Neural progenitor cell (in vitro differentiated cells): ENCODE measurements at regions not wholly inside any gene's neighbourhood (a gene's known extent, or its start where the extent isn't known, plus 50 kb on each side); places are given as distances from the start of the nearest gene placed in this dataset.

Source experiments
- DNase-seq: peaks from one replicate; pipeline ENCODE4 v3.0.0-alpha.2; 2016; ENCODE audit warnings: low spot score
- H2AFZ ChIP-seq: fragments of 200-600 bp; sonication (generic); replicated peaks from 2 replicates; pipeline ENCODE4 v1.6.1; 2016; ENCODE audit warnings: antibody characterized with exemption
- H3F3A ChIP-seq: fragments of 200-600 bp; sonication (generic); 2 replicates; pipeline ENCODE4 v1.6.1; 2016; ENCODE audit warnings: antibody characterized with exemption, low read depth
- H3K27ac ChIP-seq: fragments of 200-600 bp; sonication (generic); 2 replicates; pipeline ENCODE4 v1.5.1; 2016; ENCODE audit warnings: mild to moderate bottlenecking
- H3K27me3 ChIP-seq: fragments of 200-600 bp; sonication (generic); 2 replicates; pipeline ENCODE4 v1.6.1; 2016; ENCODE audit warnings: mild to moderate bottlenecking, moderate library complexity
- H3K36me3 ChIP-seq: fragments of 200-600 bp; sonication (generic); 2 replicates; pipeline ENCODE4 v1.5.1; 2016
- H3K4me1 ChIP-seq: fragments of 200-600 bp; sonication (generic); 2 replicates; pipeline ENCODE4 v1.6.1; 2016; ENCODE audit warnings: mixed run types
- H3K4me2 ChIP-seq: fragments of 200-600 bp; sonication (generic); 2 replicates; pipeline ENCODE4 v1.6.1; 2016
- H3K4me3 ChIP-seq: fragments of 200-600 bp; sonication (generic); 2 replicates; pipeline ENCODE4 v1.5.1; 2016
- H3K79me2 ChIP-seq: fragments of 200-600 bp; sonication (generic); 2 replicates; pipeline ENCODE4 v1.6.1; 2016; ENCODE audit warnings: low read depth
- H3K9ac ChIP-seq: fragments of 200-600 bp; sonication (generic); 2 replicates; pipeline ENCODE4 v1.6.1; 2016
- H3K9me3 ChIP-seq: fragments of 200-600 bp; sonication (generic); 2 replicates; pipeline ENCODE4 v1.5.1; 2016; ENCODE audit warnings: low read depth
- H4K20me1 ChIP-seq: fragments of 200-600 bp; sonication (generic); 2 replicates; pipeline ENCODE4 v1.6.1; 2016; ENCODE audit warnings: low read depth
- H3K27ac Mint-ChIP-seq: 3 replicates; pipeline ENCODE4 v1.8.0; 2021; ENCODE audit warnings: mixed read lengths
- H3K27me3 Mint-ChIP-seq: 2 replicates; pipeline ENCODE4 v1.8.0; 2022; ENCODE audit warnings: low read depth, mild to moderate bottlenecking, inconsistent platforms, moderate library complexity, mixed read lengths; ENCODE audit not compliant: insufficient read depth
- H3K36me3 Mint-ChIP-seq: 3 replicates; pipeline ENCODE4 v1.8.0; 2021; ENCODE audit warnings: mixed read lengths
- H3K4me1 Mint-ChIP-seq: 3 replicates; pipeline ENCODE4 v1.8.0; 2021; ENCODE audit warnings: mixed read lengths
- H3K4me3 Mint-ChIP-seq: 3 replicates; pipeline ENCODE4 v1.8.0; 2021; ENCODE audit warnings: mild to moderate bottlenecking, moderate library complexity, mixed read lengths
- H3K9me3 Mint-ChIP-seq: 3 replicates; pipeline ENCODE4 v1.8.0; 2020; ENCODE audit warnings: mixed read lengths
- EZH2 ChIP-seq: fragments of 200-600 bp; sonication (generic); IDR thresholded peaks from 2 replicates; pipeline ENCODE4 v1.6.1; 2017; ENCODE audit warnings: antibody characterized with exemption, mild to moderate bottlenecking, moderate library complexity
- EZH2phosphoT487 ChIP-seq: fragments of 200-600 bp; sonication (generic); IDR thresholded peaks from 2 replicates; pipeline ENCODE4 v1.6.1; 2017; ENCODE audit warnings: antibody characterized with exemption
- TF ChIP-seq, protein P1 (sequence below): fragments of 200-600 bp; sonication (generic); IDR thresholded peaks from 2 replicates; pipeline ENCODE4 v1.5.1; 2017; ENCODE audit warnings: antibody characterized with exemption, mild to moderate bottlenecking

DNA sequence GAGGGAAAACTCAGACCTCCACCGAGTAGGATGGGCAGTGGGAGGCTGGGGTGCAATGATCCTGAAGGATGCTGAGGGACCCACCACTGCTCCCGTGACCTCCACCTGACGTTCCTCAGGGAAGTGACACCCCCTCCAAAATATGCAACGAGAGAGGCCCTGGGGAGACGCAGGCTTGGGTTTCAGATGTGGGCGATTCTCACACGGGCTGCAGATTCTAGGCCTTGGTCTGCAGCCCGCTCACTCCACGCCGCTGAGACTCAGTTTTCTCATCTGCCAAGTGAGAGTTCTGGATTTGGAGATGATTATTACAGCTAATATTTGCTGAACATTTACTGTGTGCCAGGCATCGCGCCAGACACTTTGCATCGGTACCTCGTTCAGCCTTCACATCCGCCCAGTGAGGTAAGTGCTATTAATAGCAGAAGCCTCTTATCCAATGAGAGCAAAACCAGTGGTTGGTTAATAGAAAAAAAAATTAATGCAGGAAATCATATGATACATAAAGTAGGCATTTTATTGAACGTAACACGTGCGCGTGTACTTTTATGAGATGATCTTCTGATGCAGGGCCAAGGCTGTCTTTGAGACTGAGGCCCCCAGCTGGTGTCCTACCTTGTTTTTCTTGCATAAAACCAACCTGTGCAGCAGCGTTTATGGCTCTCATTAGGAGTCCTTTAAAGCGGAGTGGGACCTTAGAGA is 102.0 kb upstream of the RUNX3 start:
- H3K36me3 ChIP-seq = no peaks in the 10 kb centered on the region
- Mint-ChIP-seq H3K27me3 (peaks cover 4% of the 10 kb centered on the region), H3K27ac (no peak overlapping the region), H3K36me3 (no peaks in the 10 kb centered on the region), H3K9me3 (no peaks in the 10 kb centered on the region), H3K4me3 (no peak overlapping the region), H3K4me1 (peaks cover 2% of the 10 kb centered on the region)
- no peak overlapping the region for H3K4me2 ChIP-seq
- no peak for DNase-seq
- H3K27me3 ChIP-seq = no peaks in the 10 kb centered on the region
- no peak overlapping the region for H3K4me3 ChIP-seq
- no peak overlapping the region for H3K27ac ChIP-seq
- H2AFZ ChIP-seq = no peak overlapping the region
- H3K79me2 ChIP-seq = no peaks in the 10 kb centered on the region
- H3F3A ChIP-seq = peaks cover under 1% of the 10 kb centered on the region
- TF ChIP-seq, protein P1, sequence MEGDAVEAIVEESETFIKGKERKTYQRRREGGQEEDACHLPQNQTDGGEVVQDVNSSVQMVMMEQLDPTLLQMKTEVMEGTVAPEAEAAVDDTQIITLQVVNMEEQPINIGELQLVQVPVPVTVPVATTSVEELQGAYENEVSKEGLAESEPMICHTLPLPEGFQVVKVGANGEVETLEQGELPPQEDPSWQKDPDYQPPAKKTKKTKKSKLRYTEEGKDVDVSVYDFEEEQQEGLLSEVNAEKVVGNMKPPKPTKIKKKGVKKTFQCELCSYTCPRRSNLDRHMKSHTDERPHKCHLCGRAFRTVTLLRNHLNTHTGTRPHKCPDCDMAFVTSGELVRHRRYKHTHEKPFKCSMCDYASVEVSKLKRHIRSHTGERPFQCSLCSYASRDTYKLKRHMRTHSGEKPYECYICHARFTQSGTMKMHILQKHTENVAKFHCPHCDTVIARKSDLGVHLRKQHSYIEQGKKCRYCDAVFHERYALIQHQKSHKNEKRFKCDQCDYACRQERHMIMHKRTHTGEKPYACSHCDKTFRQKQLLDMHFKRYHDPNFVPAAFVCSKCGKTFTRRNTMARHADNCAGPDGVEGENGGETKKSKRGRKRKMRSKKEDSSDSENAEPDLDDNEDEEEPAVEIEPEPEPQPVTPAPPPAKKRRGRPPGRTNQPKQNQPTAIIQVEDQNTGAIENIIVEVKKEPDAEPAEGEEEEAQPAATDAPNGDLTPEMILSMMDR = no peak
- no peak for TF ChIP-seq EZH2phosphoT487
- TF ChIP-seq EZH2 = no peak
- H3K4me1 ChIP-seq = no peaks in the 10 kb centered on the region
- no peak overlapping the region for H3K9ac ChIP-seq
- no peaks in the 10 kb centered on the region for H4K20me1 ChIP-seq
- no peaks in the 10 kb centered on the region for H3K9me3 ChIP-seq

DNA sequence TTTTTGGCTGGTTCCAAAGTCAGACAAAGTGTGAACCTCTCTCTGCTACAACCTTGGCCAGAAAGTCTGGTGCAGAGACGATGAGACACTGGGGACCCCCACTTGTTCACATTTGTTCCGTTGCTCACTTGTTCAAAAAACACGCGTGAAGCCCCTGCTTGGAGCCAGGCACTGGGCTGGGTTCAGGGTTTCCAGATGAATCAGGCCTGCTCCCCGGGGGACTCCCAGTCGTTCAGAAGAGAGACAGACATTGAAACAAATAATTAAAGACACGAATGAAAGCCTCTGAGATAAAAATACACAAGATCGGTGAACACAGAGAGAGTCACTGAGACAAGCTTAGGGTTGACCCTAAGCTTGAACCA is 101.5 kb upstream of the RUNX3 start:
- H4K20me1 ChIP-seq = no peaks in the 10 kb centered on the region
- no peak overlapping the region for H3K4me3 ChIP-seq
- H3K9ac ChIP-seq = no peak overlapping the region
- no peak overlapping the region for H2AFZ ChIP-seq
- H3K4me1 ChIP-seq = peaks cover 3% of the 10 kb centered on the region
- no peaks in the 10 kb centered on the region for H3K36me3 Mint-ChIP-seq
- H3K27me3 ChIP-seq = no peaks in the 10 kb centered on the region
- H3K4me1 Mint-ChIP-seq = peaks cover 8% of the 10 kb centered on the region
- no peaks in the 10 kb centered on the region for H3K9me3 Mint-ChIP-seq
- peaks cover 4% of the 10 kb centered on the region for H3K27me3 Mint-ChIP-seq
- H3K27ac ChIP-seq = no peak overlapping the region
- H3F3A ChIP-seq = no peaks in the 10 kb centered on the region
- no peak overlapping the region for H3K27ac Mint-ChIP-seq
- H3K4me3 Mint-ChIP-seq = no peak overlapping the region
- H3K4me2 ChIP-seq = no peak overlapping the region
- DNase-seq = no peak
- no peaks in the 10 kb centered on the region for H3K36me3 ChIP-seq
- H3K79me2 ChIP-seq = no peaks in the 10 kb centered on the region
- TF ChIP-seq EZH2 = no peak
- TF ChIP-seq, protein P1 = no peak
- no peaks in the 10 kb centered on the region for H3K9me3 ChIP-seq

DNA sequence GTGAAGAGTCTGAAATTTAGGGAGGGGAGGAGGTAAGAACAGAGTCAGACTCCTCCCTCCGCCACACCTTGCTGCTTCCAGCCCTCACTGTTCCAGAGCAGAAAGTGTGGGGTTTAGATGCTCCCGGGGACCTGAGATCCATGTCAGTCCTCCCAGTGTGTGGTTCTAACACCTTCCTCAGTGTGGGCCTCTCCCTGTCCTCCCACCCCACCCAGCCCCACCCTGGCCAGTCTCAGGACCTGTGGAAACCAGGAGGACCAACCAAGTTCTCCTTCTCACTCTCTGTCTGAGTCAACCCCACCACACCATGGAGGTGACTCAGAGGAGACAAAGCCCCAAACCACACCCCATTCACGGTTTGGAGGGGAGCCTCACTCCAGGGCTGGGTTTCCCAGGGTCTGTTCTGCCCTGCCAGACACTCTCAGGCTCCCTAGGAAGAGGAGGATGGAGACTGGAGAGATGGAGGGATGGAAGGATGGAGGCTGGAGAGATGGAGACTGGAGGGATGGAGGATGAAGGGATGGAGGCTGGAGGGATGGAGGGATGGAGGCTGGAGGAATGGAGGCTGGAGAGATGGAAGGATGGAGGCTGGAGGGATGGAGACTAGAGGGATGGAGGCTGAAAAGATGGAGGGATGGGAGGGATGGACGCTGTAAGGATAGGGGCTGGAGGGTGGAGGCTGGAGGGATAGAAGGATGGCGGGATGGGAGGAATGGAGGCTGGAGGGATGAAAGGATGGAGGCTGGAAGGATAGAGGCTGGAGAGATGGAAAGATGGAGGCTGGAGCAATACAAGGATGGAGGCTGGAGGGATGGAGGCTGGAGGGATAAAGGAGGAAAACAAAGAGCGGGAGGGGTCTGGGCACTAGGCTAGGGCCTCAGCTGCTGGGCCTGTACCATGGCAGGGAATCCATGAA is 100.9 kb upstream of the RUNX3 start:
- no peak overlapping the region for H3K27ac Mint-ChIP-seq
- peaks cover 6% of the 10 kb centered on the region for H3K4me1 ChIP-seq

More for the DNA sequence above, 100.9 kb upstream of the RUNX3 start:
- Histone ChIP-seq H3K79me2 (no peaks in the 10 kb centered on the region), H3F3A (no peaks in the 10 kb centered on the region), H3K4me3 (no peak overlapping the region), H2AFZ (no peak overlapping the region), H3K36me3 (no peaks in the 10 kb centered on the region), H3K27ac (no peak overlapping the region), H3K4me2 (no peak overlapping the region), H4K20me1 (no peaks in the 10 kb centered on the region), H3K27me3 (no peaks in the 10 kb centered on the region), H3K9me3 (no peaks in the 10 kb centered on the region), H3K9ac (no peak overlapping the region)
- Mint-ChIP-seq H3K9me3 (no peaks in the 10 kb centered on the region), H3K4me1 (peaks cover 8% of the 10 kb centered on the region), H3K36me3 (no peaks in the 10 kb centered on the region), H3K4me3 (no peak overlapping the region), H3K27me3 (peaks cover 4% of the 10 kb centered on the region)
- no peak for DNase-seq
- no peak for TF ChIP-seq EZH2
- no peak for TF ChIP-seq EZH2phosphoT487
